Spleen (tissue), 11 donors: ENCODE measurements at regions not wholly inside any gene's neighbourhood (a gene's known extent, or its start where the extent isn't known, plus 50 kb on each side); places are given as distances from the start of the nearest gene placed in this dataset.

Experiments
- DNase-seq: peaks from one replicate; pipeline ENCODE4 v3.0.0-alpha.2; 2020
- H3K27ac ChIP-seq, 8 donors: fragments of 200-600 bp; sonication (generic) in 7 of 8; 1 replicate in 4 of 8; 2 replicates in 4 of 8; pipeline versions ENCODE4 v1.5.0 to v1.8.0; 2016 to 2021; ENCODE audit warnings: inconsistent platforms in 4 of 8, mild to moderate bottlenecking in 4 of 8, moderate library complexity in 1 of 8
- H3K27me3 ChIP-seq, 7 donors: fragments of 200-600 bp; sonication (generic) in 6 of 7; replicated peaks in 1 of 7; 1 replicate in 4 of 7; 2 replicates in 3 of 7; pipeline versions ENCODE4 v1.5.0 to v1.8.0; 2016 to 2021; ENCODE audit warnings: inconsistent platforms in 3 of 7, mild to moderate bottlenecking in 1 of 7
- H3K36me3 ChIP-seq, 6 donors: fragments of 200-600 bp; sonication (generic) in 5 of 6; 1 replicate in 4 of 6; 2 replicates in 2 of 6; pipeline versions ENCODE4 v1.5.0 to v1.8.0; 2016 to 2021; ENCODE audit warnings: inconsistent platforms in 2 of 6
- H3K4me1 ChIP-seq, 6 donors: fragments of 200-600 bp; sonication (generic) in 5 of 6; 1 replicate in 3 of 6; 2 replicates in 3 of 6; pipeline versions ENCODE4 v1.5.0 to v1.8.0; 2016 to 2021; ENCODE audit warnings: inconsistent platforms in 3 of 6
- H3K4me3 ChIP-seq, 8 donors: fragments of 200-600 bp; sonication (generic) in 7 of 8; 1 replicate in 4 of 8; 2 replicates in 4 of 8; pipeline versions ENCODE4 v1.5.0 to v1.8.0; 2016 to 2021; ENCODE audit warnings: inconsistent platforms in 4 of 8, mild to moderate bottlenecking in 4 of 8, moderate library complexity in 2 of 8
- H3K9me3 ChIP-seq, 8 donors: fragments of 200-600 bp; sonication (generic) in 7 of 8; 1 replicate in 4 of 8; 2 replicates in 4 of 8; pipeline versions ENCODE4 v1.5.0 to v1.8.0; 2016 to 2021; ENCODE audit warnings: inconsistent platforms in 4 of 8
- POLR2A ChIP-seq, 3 donors: fragments of 450-650 bp; IDR thresholded peaks; one replicate each; pipeline ENCODE4 v1.5.1; 2017; ENCODE audit warnings: antibody characterized with exemption in 3 of 3, mild to moderate bottlenecking in 1 of 3
- POLR2AphosphoS5 ChIP-seq, 3 donors: sonication (generic); formaldehyde crosslinking; IDR thresholded peaks; one replicate each; pipeline ENCODE4 v1.5.1; 2017; ENCODE audit warnings: antibody characterized with exemption in 3 of 3
- WGBS, 5 donors: extraction: QIAGEN DNeasy Blood & Tissue Kit in 3 of 5; methylation state at CpG; one replicate each; pipeline versions ENCODE4 v1.1.5 to v1.1.7; 2013 to 2018; 5-methylcytosine and 5-hydroxymethylcytosine counted together
- intact Hi-C: fragments of 100-400 bp; cut with DNase I; formaldehyde crosslinking; loops from one replicate; pipeline ENCODE4 v1.15.0; 2023; ENCODE audit warnings: low total_unique reads
- TF ChIP-seq, protein P1 (sequence below), 11 experiments: fragments of 200-600 bp in 7 of 11; fragments of 450-650 bp in 4 of 11; sonication (generic) in 4 of 11; IDR thresholded peaks in 8 of 11; conservative IDR thresholded peaks in 3 of 11; 1 replicate in 7 of 11; 2 replicates in 4 of 11; pipeline versions ENCODE4 v1.4.0 to v1.8.0; 2016 to 2021; ENCODE audit warnings: antibody characterized with exemption in 11 of 11, inconsistent platforms in 4 of 11, mild to moderate bottlenecking in 1 of 11
- donor health status: healthy with polysubstance abuse.
- donor health status: DM: no; HTN: no; CAD: no; lungs with moderate emphysema.
- donor health status: DM: no; HTN: no; CAD: no.
- donor health status: Bipolar disorder and iron deficiency.
- donor health status: healthy.
- donor health status: DM: no; HTN: no; CAD: no.
- donor health status: DM: yes; HTN: yes; CAD: no.

DNA sequence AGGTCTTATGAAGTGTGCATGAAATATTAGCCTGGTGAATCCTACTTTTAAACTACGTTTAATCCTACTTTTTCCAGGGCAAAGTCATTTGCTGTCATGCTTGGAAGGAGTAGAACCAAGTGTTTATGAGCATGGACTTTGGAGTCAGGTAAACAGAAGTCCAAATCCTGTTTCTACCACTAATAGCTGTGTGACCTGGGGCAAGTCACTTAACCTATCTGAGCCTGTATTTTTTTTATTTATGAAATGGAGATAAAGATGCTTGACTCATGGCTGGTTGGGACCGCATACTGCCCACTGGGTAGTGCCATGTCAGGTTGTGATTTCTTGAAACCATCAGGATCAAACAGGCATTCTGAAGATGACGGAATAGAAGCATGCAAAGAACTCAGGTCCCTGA lies 249.6 kb downstream of the BAMBI start:
- TF ChIP-seq POLR2A (IDR thresholded peaks at IDR 0.05) (no peak), POLR2AphosphoS5 (IDR thresholded peaks at IDR 0.05) (no peak)
- TF ChIP-seq, protein P1, sequence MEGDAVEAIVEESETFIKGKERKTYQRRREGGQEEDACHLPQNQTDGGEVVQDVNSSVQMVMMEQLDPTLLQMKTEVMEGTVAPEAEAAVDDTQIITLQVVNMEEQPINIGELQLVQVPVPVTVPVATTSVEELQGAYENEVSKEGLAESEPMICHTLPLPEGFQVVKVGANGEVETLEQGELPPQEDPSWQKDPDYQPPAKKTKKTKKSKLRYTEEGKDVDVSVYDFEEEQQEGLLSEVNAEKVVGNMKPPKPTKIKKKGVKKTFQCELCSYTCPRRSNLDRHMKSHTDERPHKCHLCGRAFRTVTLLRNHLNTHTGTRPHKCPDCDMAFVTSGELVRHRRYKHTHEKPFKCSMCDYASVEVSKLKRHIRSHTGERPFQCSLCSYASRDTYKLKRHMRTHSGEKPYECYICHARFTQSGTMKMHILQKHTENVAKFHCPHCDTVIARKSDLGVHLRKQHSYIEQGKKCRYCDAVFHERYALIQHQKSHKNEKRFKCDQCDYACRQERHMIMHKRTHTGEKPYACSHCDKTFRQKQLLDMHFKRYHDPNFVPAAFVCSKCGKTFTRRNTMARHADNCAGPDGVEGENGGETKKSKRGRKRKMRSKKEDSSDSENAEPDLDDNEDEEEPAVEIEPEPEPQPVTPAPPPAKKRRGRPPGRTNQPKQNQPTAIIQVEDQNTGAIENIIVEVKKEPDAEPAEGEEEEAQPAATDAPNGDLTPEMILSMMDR (IDR thresholded peaks at IDR 0.05 in 8 of 11, conservative IDR thresholded peaks at IDR 0.05 in 3 of 11) = no peak
- Histone ChIP-seq H3K27ac (no peak overlapping the region), H3K36me3 (no peaks in the 10 kb centered on the region), H3K4me1 (no peaks in the 10 kb centered on the region), H3K27me3 (peaks cover 0 to 25% (median 0%) of the 10 kb centered on the region in 7 donors), H3K9me3 (no peaks in the 10 kb centered on the region), H3K4me3 (no peak overlapping the region)
- 85 to 94% (median 92%) methylated on average over 3 of the region's 3 CpGs for WGBS, 5 donors
- intact Hi-C loops = no loop called here
- DNase-seq = no peak

DNA sequence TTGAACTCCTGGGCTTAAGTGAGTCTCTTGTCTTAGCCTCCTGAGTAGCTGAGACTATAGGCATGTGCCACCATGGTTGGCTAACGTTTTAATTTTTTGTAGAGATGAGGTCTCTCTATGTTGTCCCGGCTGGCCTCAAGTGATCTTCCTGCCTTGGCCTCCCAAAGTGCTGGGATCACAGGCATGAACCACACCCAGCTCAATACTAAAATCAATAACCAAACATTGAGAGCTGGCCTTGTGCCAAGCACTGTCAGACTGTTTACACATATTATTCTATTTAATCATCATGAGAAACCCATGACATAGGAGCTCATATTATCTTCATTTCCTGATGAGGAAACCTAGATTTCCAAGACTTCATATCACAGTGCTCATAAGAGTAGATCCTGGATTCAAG lies 251.2 kb downstream of the BAMBI start:
- TF ChIP-seq, protein P1 (IDR thresholded peaks at IDR 0.05 in 8 of 11, conservative IDR thresholded peaks at IDR 0.05 in 3 of 11) = no peak
- TF ChIP-seq POLR2AphosphoS5 (IDR thresholded peaks at IDR 0.05) (no peak), POLR2A (IDR thresholded peaks at IDR 0.05) (no peak)
- Histone ChIP-seq H3K4me3 (no peak overlapping the region), H3K9me3 (peaks cover 0 to 3% (median 0%) of the 10 kb centered on the region in 8 donors), H3K27me3 (peaks cover 0 to 16% (median 0%) of the 10 kb centered on the region in 7 donors), H3K27ac (no peak overlapping the region), H3K4me1 (no peaks in the 10 kb centered on the region), H3K36me3 (no peaks in the 10 kb centered on the region)
- DNase-seq = no peak
- intact Hi-C loops = no loop called here
- 75 to 92% (median 83%) methylated on average over 2 of the region's 2 CpGs for WGBS, 5 donors

DNA sequence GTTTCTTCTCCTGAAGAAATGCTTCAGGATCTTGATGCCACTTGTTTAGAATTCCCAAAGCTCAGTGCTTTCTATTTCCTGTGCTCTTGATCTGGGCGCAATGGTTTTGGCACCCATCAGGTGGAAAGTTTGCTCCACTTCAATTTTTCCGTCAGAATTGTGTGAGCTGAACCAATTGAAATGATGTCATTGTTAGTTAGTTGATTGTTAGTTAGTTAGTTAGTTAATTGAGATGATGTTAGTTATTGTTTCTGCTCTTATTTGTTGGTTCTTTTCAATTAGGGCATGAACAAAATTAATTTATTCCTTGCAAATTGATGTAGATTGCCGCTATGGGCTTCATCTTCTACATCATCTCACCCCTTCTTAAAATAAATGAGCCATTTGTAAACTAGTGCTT lies 252.6 kb downstream of the BAMBI start:
- Histone ChIP-seq H3K27ac (no peak overlapping the region), H3K36me3 (no peaks in the 10 kb centered on the region), H3K27me3 (peaks cover 0 to 8% (median 0%) of the 10 kb centered on the region in 7 donors), H3K4me3 (no peak overlapping the region), H3K4me1 (no peaks in the 10 kb centered on the region), H3K9me3 (peaks cover 0 to 13% (median 0%) of the 10 kb centered on the region in 8 donors)
- 90 to 92% (median 91%) methylated on average over 3 of the region's 3 CpGs for WGBS, 5 donors
- intact Hi-C loops = no loop called here
- no peak for DNase-seq
- TF ChIP-seq POLR2A (IDR thresholded peaks at IDR 0.05) = no peak
- TF ChIP-seq POLR2AphosphoS5 (IDR thresholded peaks at IDR 0.05) = no peak
- TF ChIP-seq, protein P1 (IDR thresholded peaks at IDR 0.05 in 8 of 11, conservative IDR thresholded peaks at IDR 0.05 in 3 of 11) = no peak

DNA sequence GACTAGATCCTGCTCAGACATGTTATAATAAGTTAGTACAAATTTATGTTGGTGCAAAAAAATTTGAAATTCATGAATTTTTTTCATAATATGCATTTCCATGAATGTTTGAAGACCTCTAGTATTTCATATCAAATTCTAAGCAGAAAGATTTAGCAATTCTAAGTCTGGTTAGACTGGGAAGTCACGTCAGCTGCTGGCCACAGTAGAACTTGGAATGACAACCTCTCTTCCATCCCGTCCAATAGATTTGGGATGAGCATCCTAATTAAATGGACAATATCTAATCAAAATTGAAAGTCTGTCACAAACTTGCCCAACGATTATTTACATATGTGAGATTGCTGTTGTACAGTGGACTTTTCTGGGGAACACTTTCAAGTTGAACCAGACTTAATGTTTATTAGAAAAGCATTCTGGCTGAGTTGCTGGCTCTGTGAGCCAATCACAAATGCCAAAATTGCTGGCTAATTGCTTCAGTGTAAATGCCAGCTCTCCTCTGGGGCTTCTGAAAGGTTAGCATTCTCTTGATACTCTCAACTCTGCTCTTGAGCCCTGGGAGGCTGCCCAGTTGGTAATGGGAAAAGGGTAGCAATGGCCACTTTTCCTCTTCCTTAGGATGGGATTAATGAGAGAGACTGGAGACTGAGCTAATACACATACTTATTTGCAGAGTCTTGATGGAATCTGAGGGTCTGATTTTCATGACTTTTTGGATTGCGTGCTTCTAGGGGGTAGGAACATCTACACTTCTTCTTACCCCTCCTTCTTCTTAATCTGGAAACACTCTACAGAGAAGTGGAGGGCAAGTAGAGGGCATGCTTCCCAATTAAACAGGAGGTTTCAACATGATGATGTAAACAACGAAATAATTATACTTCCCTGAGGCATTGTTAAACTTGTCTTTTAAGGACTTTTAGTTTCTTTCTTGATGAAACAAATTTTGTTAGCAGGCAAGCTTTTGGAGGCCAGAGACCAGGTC lies 253.5 kb downstream of the BAMBI start:
- WGBS, 5 donors = 55 to 81% (median 66%) methylated on average over 5 of the region's 5 CpGs
- TF ChIP-seq, protein P1 (IDR thresholded peaks at IDR 0.05 in 8 of 11, conservative IDR thresholded peaks at IDR 0.05 in 3 of 11) = no peak
- no peak for TF ChIP-seq POLR2A (IDR thresholded peaks at IDR 0.05)
- no peak for TF ChIP-seq POLR2AphosphoS5 (IDR thresholded peaks at IDR 0.05)
- intact Hi-C loops = no loop called here
- no peaks in the 10 kb centered on the region for H3K36me3 ChIP-seq
- no peak for DNase-seq
- no peak overlapping the region for H3K4me3 ChIP-seq
- peaks cover 0 to 13% (median 0%) of the 10 kb centered on the region in 8 donors for H3K9me3 ChIP-seq
- H3K4me1 ChIP-seq = no peaks in the 10 kb centered on the region
- no peak overlapping the region for H3K27ac ChIP-seq
- no peaks in the 10 kb centered on the region for H3K27me3 ChIP-seq
